Endodermal cell (in vitro differentiated cells): ENCODE measurements at regions not wholly inside any gene's neighbourhood (a gene's known extent, or its start where the extent isn't known, plus 50 kb on each side); places are given as distances from the start of the nearest gene placed in this dataset.

Experiments
- DNase-seq: peaks from one replicate; pipeline ENCODE4 v3.0.0-alpha.2; 2017
- H3K27ac ChIP-seq: 2 replicates; pipeline ENCODE4 v1.5.1; 2013; ENCODE audit warnings: mild to moderate bottlenecking, low read depth, low read length, moderate library complexity
- H3K27me3 ChIP-seq: 2 replicates; pipeline ENCODE4 v1.6.1; 2013; ENCODE audit warnings: mild to moderate bottlenecking, low read length, moderate library complexity; ENCODE audit not compliant: insufficient read depth, control insufficient read depth, poor library complexity, severe bottlenecking
- H3K36me3 ChIP-seq: 2 replicates; pipeline ENCODE4 v1.7.0; 2013; ENCODE audit warnings: mild to moderate bottlenecking, low read length, moderate library complexity; ENCODE audit not compliant: control insufficient read depth, insufficient read depth
- H3K4me1 ChIP-seq: one replicate; pipeline ENCODE4 v1.7.0; 2013; ENCODE audit warnings: low read length; ENCODE audit not compliant: control insufficient read depth, insufficient read depth
- H3K4me3 ChIP-seq: 2 replicates; pipeline ENCODE4 v1.5.1; 2013; ENCODE audit warnings: mild to moderate bottlenecking, low read length, moderate library complexity
- H3K9ac ChIP-seq: 2 replicates; pipeline ENCODE4 v1.6.1; 2013; ENCODE audit warnings: mild to moderate bottlenecking, low read length, moderate library complexity; ENCODE audit not compliant: poor library complexity, severe bottlenecking; ENCODE audit errors: extremely low read depth
- H3K9me3 ChIP-seq: 2 replicates; pipeline ENCODE4 v1.6.1; 2013; ENCODE audit warnings: mild to moderate bottlenecking, low read length, moderate library complexity; ENCODE audit not compliant: control insufficient read depth
- H3K27ac Mint-ChIP-seq: 2 replicates; pipeline ENCODE4 v1.8.0; 2020; ENCODE audit warnings: mixed read lengths
- H3K27me3 Mint-ChIP-seq: 2 replicates; pipeline ENCODE4 v1.8.0; 2021; ENCODE audit warnings: mild to moderate bottlenecking, mixed read lengths; ENCODE audit not compliant: insufficient read depth
- H3K36me3 Mint-ChIP-seq: 2 replicates; pipeline ENCODE4 v1.8.0; 2020; ENCODE audit warnings: low read depth, mixed read lengths
- H3K4me1 Mint-ChIP-seq: 2 replicates; pipeline ENCODE4 v1.8.0; 2020; ENCODE audit warnings: mixed read lengths
- H3K4me3 Mint-ChIP-seq: 2 replicates; pipeline ENCODE4 v1.8.0; 2020; ENCODE audit warnings: mild to moderate bottlenecking, moderate library complexity, mixed read lengths
- H3K9me3 Mint-ChIP-seq: 2 replicates; pipeline ENCODE4 v1.8.0; 2020; ENCODE audit warnings: mild to moderate bottlenecking, mixed read lengths
- CTCF ChIP-seq: fragments of 200-600 bp; sonication (generic); conservative IDR thresholded peaks from 2 replicates; pipeline ENCODE4 v1.5.0; 2021; ENCODE audit warnings: antibody characterized with exemption, mild to moderate bottlenecking
- WGBS, 2 experiments: methylation state at CpG; one replicate each; pipeline versions ENCODE4 v1.1.5 to v1.1.7; 2013; ENCODE audit warnings: missing lambda C conversion rate in 2 of 2, mixed read lengths in 1 of 2; ENCODE audit not compliant: insufficient coverage in 1 of 2, insufficient read length in 1 of 2; 5-methylcytosine and 5-hydroxymethylcytosine counted together

GRCh38 chr12:98238515-98239130 lies 276.8 kb upstream of the TMPO start:
- Histone ChIP-seq H3K9ac (no peak overlapping the region), H3K4me1 (no peaks in the 10 kb centered on the region), H3K36me3 (no peaks in the 10 kb centered on the region), H3K27ac (no peak overlapping the region), H3K4me3 (no peak overlapping the region), H3K27me3 (no peaks in the 10 kb centered on the region), H3K9me3 (peaks cover 11% of the 10 kb centered on the region)
- no peak overlapping the region for H3K27ac Mint-ChIP-seq
- H3K9me3 Mint-ChIP-seq: peaks cover 8% of the 10 kb centered on the region
- DNase-seq: no peak
- no peak overlapping the region for H3K4me3 Mint-ChIP-seq
- no peak for TF ChIP-seq CTCF
- no peaks in the 10 kb centered on the region for H3K27me3 Mint-ChIP-seq
- H3K4me1 Mint-ChIP-seq: peaks cover 4% of the 10 kb centered on the region
- peaks cover 5% of the 10 kb centered on the region for H3K36me3 Mint-ChIP-seq
- whole genome bisulfite sequencing, 2 experiments: 80 to 93% methylated on average over 2 to 4 of the region's 4 CpGs

GRCh38 chr12:98243190-98243589 lies 272.2 kb upstream of the TMPO start:
- Histone ChIP-seq H3K4me3 (peak overlapping the region; percentile 3), H3K27ac (no peak overlapping the region), H3K4me1 (no peaks in the 10 kb centered on the region), H3K9me3 (peaks cover 11% of the 10 kb centered on the region), H3K9ac (no peak overlapping the region), H3K36me3 (no peaks in the 10 kb centered on the region), H3K27me3 (no peaks in the 10 kb centered on the region)
- Mint-ChIP-seq H3K27ac (no peak overlapping the region), H3K27me3 (no peaks in the 10 kb centered on the region), H3K36me3 (peaks cover 2% of the 10 kb centered on the region), H3K4me3 (no peak overlapping the region), H3K9me3 (peaks cover 6% of the 10 kb centered on the region), H3K4me1 (peaks cover 4% of the 10 kb centered on the region)
- TF ChIP-seq CTCF: no peak
- WGBS, 2 experiments: 100% methylated on average over 1 of the region's 1 CpG; no CpG with 5 or more reads in 1 of the 2 experiments
- DNase-seq: no peak

GRCh38 chr12:98244136-98244535 lies 271.3 kb upstream of the TMPO start:
- DNase-seq: no peak
- Histone ChIP-seq H3K27me3 (no peaks in the 10 kb centered on the region), H3K36me3 (no peaks in the 10 kb centered on the region), H3K9ac (no peak overlapping the region), H3K27ac (no peak overlapping the region), H3K4me1 (no peaks in the 10 kb centered on the region), H3K9me3 (peaks cover 11% of the 10 kb centered on the region), H3K4me3 (no peak overlapping the region)
- no peak overlapping the region for H3K27ac Mint-ChIP-seq
- WGBS, 2 experiments: 79% methylated on average over 2 of the region's 2 CpGs; no CpG with 5 or more reads in 1 of the 2 experiments
- peaks cover 6% of the 10 kb centered on the region for H3K9me3 Mint-ChIP-seq
- TF ChIP-seq CTCF: no peak
- peaks cover 2% of the 10 kb centered on the region for H3K36me3 Mint-ChIP-seq
- H3K4me1 Mint-ChIP-seq: peaks cover 4% of the 10 kb centered on the region
- H3K4me3 Mint-ChIP-seq: no peak overlapping the region
- H3K27me3 Mint-ChIP-seq: no peaks in the 10 kb centered on the region
